Endodermal cell (in vitro differentiated cells): ENCODE measurements at regions not wholly inside any gene's neighbourhood (a gene's known extent, or its start where the extent isn't known, plus 50 kb on each side); places are given as distances from the start of the nearest gene placed in this dataset.

Experiments used
- DNase-seq: peaks from one replicate; pipeline ENCODE4 v3.0.0-alpha.2; 2017
- H3K27ac ChIP-seq: 2 replicates; pipeline ENCODE4 v1.5.1; 2013; ENCODE audit warnings: mild to moderate bottlenecking, low read depth, low read length, moderate library complexity
- H3K27me3 ChIP-seq: 2 replicates; pipeline ENCODE4 v1.6.1; 2013; ENCODE audit warnings: mild to moderate bottlenecking, low read length, moderate library complexity; ENCODE audit not compliant: insufficient read depth, control insufficient read depth, poor library complexity, severe bottlenecking
- H3K36me3 ChIP-seq: 2 replicates; pipeline ENCODE4 v1.7.0; 2013; ENCODE audit warnings: mild to moderate bottlenecking, low read length, moderate library complexity; ENCODE audit not compliant: control insufficient read depth, insufficient read depth
- H3K4me1 ChIP-seq: one replicate; pipeline ENCODE4 v1.7.0; 2013; ENCODE audit warnings: low read length; ENCODE audit not compliant: control insufficient read depth, insufficient read depth
- H3K4me3 ChIP-seq: 2 replicates; pipeline ENCODE4 v1.5.1; 2013; ENCODE audit warnings: mild to moderate bottlenecking, low read length, moderate library complexity
- H3K9ac ChIP-seq: 2 replicates; pipeline ENCODE4 v1.6.1; 2013; ENCODE audit warnings: mild to moderate bottlenecking, low read length, moderate library complexity; ENCODE audit not compliant: poor library complexity, severe bottlenecking; ENCODE audit errors: extremely low read depth
- H3K9me3 ChIP-seq: 2 replicates; pipeline ENCODE4 v1.6.1; 2013; ENCODE audit warnings: mild to moderate bottlenecking, low read length, moderate library complexity; ENCODE audit not compliant: control insufficient read depth
- H3K27ac Mint-ChIP-seq: 2 replicates; pipeline ENCODE4 v1.8.0; 2020; ENCODE audit warnings: mixed read lengths
- H3K27me3 Mint-ChIP-seq: 2 replicates; pipeline ENCODE4 v1.8.0; 2021; ENCODE audit warnings: mild to moderate bottlenecking, mixed read lengths; ENCODE audit not compliant: insufficient read depth
- H3K36me3 Mint-ChIP-seq: 2 replicates; pipeline ENCODE4 v1.8.0; 2020; ENCODE audit warnings: low read depth, mixed read lengths
- H3K4me1 Mint-ChIP-seq: 2 replicates; pipeline ENCODE4 v1.8.0; 2020; ENCODE audit warnings: mixed read lengths
- H3K4me3 Mint-ChIP-seq: 2 replicates; pipeline ENCODE4 v1.8.0; 2020; ENCODE audit warnings: mild to moderate bottlenecking, moderate library complexity, mixed read lengths
- H3K9me3 Mint-ChIP-seq: 2 replicates; pipeline ENCODE4 v1.8.0; 2020; ENCODE audit warnings: mild to moderate bottlenecking, mixed read lengths
- CTCF ChIP-seq: fragments of 200-600 bp; sonication (generic); conservative IDR thresholded peaks from 2 replicates; pipeline ENCODE4 v1.5.0; 2021; ENCODE audit warnings: antibody characterized with exemption, mild to moderate bottlenecking
- WGBS, 2 experiments: methylation state at CpG; one replicate each; pipeline versions ENCODE4 v1.1.5 to v1.1.7; 2013; ENCODE audit warnings: missing lambda C conversion rate in 2 of 2, mixed read lengths in 1 of 2; ENCODE audit not compliant: insufficient coverage in 1 of 2, insufficient read length in 1 of 2; 5-methylcytosine and 5-hydroxymethylcytosine counted together

DNA sequence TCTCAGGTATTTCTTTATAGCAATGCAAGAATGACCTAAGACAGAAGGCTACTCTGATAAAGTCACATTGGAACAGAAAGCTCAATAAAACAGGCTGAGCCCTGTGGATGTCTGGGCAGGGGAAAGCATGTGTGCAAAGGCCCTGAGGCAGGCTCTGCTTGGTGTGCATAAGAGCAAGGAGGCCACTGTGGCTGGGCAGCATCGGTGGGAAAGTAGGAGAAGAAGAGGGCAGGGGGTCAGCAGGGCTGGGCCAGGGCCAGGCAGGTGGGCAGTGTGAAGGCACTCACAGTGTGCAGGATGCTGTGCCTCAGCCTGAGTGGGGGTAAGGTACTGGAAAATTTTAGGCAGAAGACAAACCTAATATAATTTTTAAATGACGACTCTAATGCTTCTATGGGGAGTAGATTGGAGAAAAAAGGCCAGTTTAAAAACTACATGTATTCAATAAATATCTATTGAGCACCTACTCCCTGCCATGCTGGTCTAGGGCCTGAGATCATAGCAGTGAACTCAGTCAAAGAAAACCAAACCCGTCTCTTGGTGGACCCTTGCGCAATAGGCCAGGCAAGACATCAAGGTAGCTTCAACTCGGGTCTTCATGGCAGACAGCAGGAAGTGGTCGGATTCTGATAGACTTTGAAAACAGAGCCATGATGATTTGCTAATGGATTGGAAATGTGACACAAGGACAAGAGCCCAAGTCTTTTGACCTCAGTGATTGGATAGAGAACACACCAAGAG lies 572.3 kb downstream of the TCERG1L start:
- Mint-ChIP-seq H3K4me3 (no peak overlapping the region), H3K36me3 (no peaks in the 10 kb centered on the region), H3K9me3 (no peaks in the 10 kb centered on the region), H3K27me3 (peaks cover 19% of the 10 kb centered on the region), H3K27ac (no peak overlapping the region), H3K4me1 (peaks cover 8% of the 10 kb centered on the region)
- Histone ChIP-seq H3K36me3 (no peaks in the 10 kb centered on the region), H3K27ac (no peak overlapping the region), H3K9me3 (no peaks in the 10 kb centered on the region), H3K9ac (no peak overlapping the region), H3K4me1 (no peaks in the 10 kb centered on the region), H3K4me3 (no peak overlapping the region), H3K27me3 (peaks cover 12% of the 10 kb centered on the region)
- 91 to 93% methylated on average over 5 of the region's 6 CpGs for WGBS, 2 experiments
- TF ChIP-seq CTCF = no peak
- DNase-seq = no peak

DNA sequence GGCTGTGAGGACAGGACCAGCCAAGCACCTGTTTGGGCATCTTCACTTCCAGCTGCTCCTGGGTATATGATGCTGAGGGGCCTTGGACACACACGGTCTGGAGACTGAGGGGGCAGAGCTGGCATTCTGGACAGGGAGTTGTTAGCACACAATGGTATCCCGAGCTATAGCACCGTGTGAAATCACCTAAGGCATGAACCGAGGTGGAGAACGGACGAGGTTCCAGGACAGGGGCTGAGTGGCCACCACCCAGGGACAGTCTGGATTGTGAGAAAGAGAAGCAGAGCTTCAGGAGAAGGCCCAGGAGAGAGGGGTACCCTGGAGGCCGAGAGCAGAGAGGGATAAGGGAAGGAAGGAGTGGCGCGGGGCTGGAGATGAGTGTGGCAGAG lies 571.8 kb downstream of the TCERG1L start:
- no peaks in the 10 kb centered on the region for H3K9me3 ChIP-seq
- H3K9ac ChIP-seq = no peak overlapping the region
- no peak overlapping the region for H3K27ac Mint-ChIP-seq
- peaks cover 14% of the 10 kb centered on the region for H3K27me3 Mint-ChIP-seq
- H3K36me3 Mint-ChIP-seq = no peaks in the 10 kb centered on the region
- no peak overlapping the region for H3K4me3 ChIP-seq
- H3K9me3 Mint-ChIP-seq = no peaks in the 10 kb centered on the region
- H3K4me1 ChIP-seq = no peaks in the 10 kb centered on the region
- WGBS, 2 experiments = 85% methylated on average over 8 to 9 of the region's 9 CpGs
- H3K27me3 ChIP-seq = peaks cover 10% of the 10 kb centered on the region
- H3K36me3 ChIP-seq = no peaks in the 10 kb centered on the region
- peak; percentile 20 for DNase-seq
- no peak overlapping the region for H3K27ac ChIP-seq
- no peak overlapping the region for H3K4me3 Mint-ChIP-seq
- H3K4me1 Mint-ChIP-seq = peaks cover 14% of the 10 kb centered on the region
- TF ChIP-seq CTCF = no peak

- Mint-ChIP-seq H3K27me3 (peaks cover 10% of the 10 kb centered on the region), H3K4me1 (peaks cover 18% of the 10 kb centered on the region), H3K36me3 (no peaks in the 10 kb centered on the region), H3K27ac (no peak overlapping the region), H3K9me3 (no peaks in the 10 kb centered on the region), H3K4me3 (no peak overlapping the region)
- no peaks in the 10 kb centered on the region for H3K36me3 ChIP-seq
- H3K4me3 ChIP-seq = no peak overlapping the region
- H3K4me1 ChIP-seq = no peaks in the 10 kb centered on the region
- H3K27me3 ChIP-seq = peaks cover 5% of the 10 kb centered on the region
- no peaks in the 10 kb centered on the region for H3K9me3 ChIP-seq
- no peak overlapping the region for H3K27ac ChIP-seq
- no peak for DNase-seq
- 90 to 91% methylated on average over 10 to 11 of the region's 11 CpGs for WGBS, 2 experiments
- no peak for TF ChIP-seq CTCF
- H3K9ac ChIP-seq = no peak overlapping the region
Measured at GRCh38 chr10:130740166-130740565, 571.4 kb downstream of the TCERG1L start.
